Kidney epithelial cell (primary cell): ENCODE measurements at regions not wholly inside any gene's neighbourhood (a gene's known extent, or its start where the extent isn't known, plus 50 kb on each side); places are given as distances from the start of the nearest gene placed in this dataset.

Source experiments
- DNase-seq: peaks from one replicate; pipeline ENCODE4 v3.0.0-alpha.2; 2010; ENCODE audit warnings: low read depth
- H3K27me3 ChIP-seq: 2 replicates; pipeline ENCODE4 v1.6.0; 2011; ENCODE audit warnings: low read length; ENCODE audit not compliant: control insufficient read depth, insufficient read depth
- H3K36me3 ChIP-seq: 2 replicates; pipeline ENCODE4 v1.5.1; 2011; ENCODE audit warnings: low read length; ENCODE audit not compliant: control insufficient read depth, insufficient read depth
- H3K4me3 ChIP-seq: 2 replicates; pipeline ENCODE4 v1.5.1; 2011; ENCODE audit warnings: low read depth, mild to moderate bottlenecking, control low read depth, low read length
- CTCF ChIP-seq: IDR thresholded peaks from 2 replicates; pipeline ENCODE4 v1.5.1; 2011; ENCODE audit warnings: mild to moderate bottlenecking, moderate library complexity, low read length, control low read depth, inconsistent platforms; ENCODE audit not compliant: insufficient read depth, poor library complexity, severe bottlenecking

- DNase-seq: no peak
- no peak for TF ChIP-seq CTCF
- Histone ChIP-seq H3K36me3 (no peaks in the 10 kb centered on the region), H3K4me3 (no peak overlapping the region), H3K27me3 (no peaks in the 10 kb centered on the region)
Observed at GRCh38 chr1:235015291-235015985, 113.2 kb downstream of the TOMM20 start.

- H3K36me3 ChIP-seq: no peaks in the 10 kb centered on the region
- H3K4me3 ChIP-seq: no peak overlapping the region
- TF ChIP-seq CTCF: no peak
- no peak for DNase-seq
- H3K27me3 ChIP-seq: no peaks in the 10 kb centered on the region
Observed at GRCh38 chr1:235014756-235015155, 113.9 kb downstream of the TOMM20 start.

- Histone ChIP-seq H3K4me3 (no peak overlapping the region), H3K36me3 (no peaks in the 10 kb centered on the region), H3K27me3 (no peaks in the 10 kb centered on the region)
- no peak for DNase-seq
- no peak for TF ChIP-seq CTCF
Observed at GRCh38 chr1:235013512-235013911, 115.1 kb downstream of the TOMM20 start.

- H3K36me3 ChIP-seq: no peaks in the 10 kb centered on the region
- TF ChIP-seq CTCF: no peak
- no peaks in the 10 kb centered on the region for H3K27me3 ChIP-seq
- no peak overlapping the region for H3K4me3 ChIP-seq
- DNase-seq: no peak
Observed at GRCh38 chr1:235012436-235013210, 116.0 kb downstream of the TOMM20 start.

GRCh38 chr1:235011599-235012435 is 116.8 kb downstream of the TOMM20 start:
- no peaks in the 10 kb centered on the region for H3K36me3 ChIP-seq
- H3K4me3 ChIP-seq: no peak overlapping the region
- no peaks in the 10 kb centered on the region for H3K27me3 ChIP-seq
- peak; percentile 100 for DNase-seq
- TF ChIP-seq CTCF: no peak
